ENCODE measurements at regions not wholly inside any gene's neighbourhood (a gene's known extent, or its start where the extent isn't known, plus 50 kb on each side); places are given as distances from the start of the nearest gene placed in this dataset.

- Histone ChIP-seq H3K9me3 (ENCODE audit: insufficient read depth, low read depth) (no peaks in the 10 kb centered on the region), H3K4me3 (no peak overlapping the region), H3K79me2 (ENCODE audit: low read depth) (no peaks in the 10 kb centered on the region), H3K9me2 (ENCODE audit: insufficient read depth) (no peaks in the 10 kb centered on the region), H3K27ac (no peak overlapping the region), H3K36me3 (ENCODE audit: low read depth) (no peaks in the 10 kb centered on the region), H3K4me1 (replicated peaks; ENCODE audit: insufficient read depth) (no peaks in the 10 kb centered on the region), H3F3A (ENCODE audit: insufficient read depth, low read depth) (no peaks in the 10 kb centered on the region), H4K20me1 (ENCODE audit: insufficient read depth) (no peaks in the 10 kb centered on the region), H3K27me3 (ENCODE audit: insufficient read depth, low read depth) (no peaks in the 10 kb centered on the region), H3K4me2 (no peak overlapping the region), H2AFZ (no peak overlapping the region)
- CTCF ChIA-PET = no interaction called here
- POLR2A ChIA-PET (ENCODE audit: unreplicated experiment) = no interaction called here
- TF ChIP-seq EZH2 (IDR thresholded peaks at IDR 0.05; ENCODE audit: low read depth) (no peak), CTCF (conservative IDR thresholded peaks at IDR 0.05) (no peak)
- BruUV-seq (replicated peaks) = no TSS peak
- intact Hi-C loops (cut with micrococcal nuclease; ENCODE audit: unreplicated experiment) = no loop called here
- no peak for DNase-seq
Measured at GRCh38 chr5:85896514-85896913, 721.2 kb upstream of the COX7C start.

GRCh38 chr5:85906460-85906859, 711.3 kb upstream of the COX7C start:
- no peak for DNase-seq
- ChIA-PET POLR2A (ENCODE audit: unreplicated experiment) (no interaction called here), CTCF (no interaction called here)
- no TSS peak for BruUV-seq (replicated peaks)
- intact Hi-C loops (cut with micrococcal nuclease; ENCODE audit: unreplicated experiment) = no loop called here
- no peaks in the 10 kb centered on the region for H3K27me3 ChIP-seq (ENCODE audit: insufficient read depth, low read depth)
- H3F3A ChIP-seq (ENCODE audit: insufficient read depth, low read depth) = no peaks in the 10 kb centered on the region
- H3K4me3 ChIP-seq = no peak overlapping the region
- no peak overlapping the region for H3K4me2 ChIP-seq
- TF ChIP-seq EZH2 (IDR thresholded peaks at IDR 0.05; ENCODE audit: low read depth) (no peak), CTCF (conservative IDR thresholded peaks at IDR 0.05) (no peak)
- H3K9me2 ChIP-seq (ENCODE audit: insufficient read depth) = no peaks in the 10 kb centered on the region
- no peak overlapping the region for H2AFZ ChIP-seq
- H3K36me3 ChIP-seq (ENCODE audit: low read depth) = no peaks in the 10 kb centered on the region
- no peaks in the 10 kb centered on the region for H4K20me1 ChIP-seq (ENCODE audit: insufficient read depth)
- no peaks in the 10 kb centered on the region for H3K79me2 ChIP-seq (ENCODE audit: low read depth)
- no peaks in the 10 kb centered on the region for H3K4me1 ChIP-seq (replicated peaks; ENCODE audit: insufficient read depth)
- no peaks in the 10 kb centered on the region for H3K9me3 ChIP-seq (ENCODE audit: insufficient read depth, low read depth)
- no peak overlapping the region for H3K27ac ChIP-seq

- H3K4me3 ChIP-seq = no peak overlapping the region
- H3K27me3 ChIP-seq (ENCODE audit: insufficient read depth, low read depth) = no peaks in the 10 kb centered on the region
- no peak overlapping the region for H2AFZ ChIP-seq
- H3K79me2 ChIP-seq (ENCODE audit: low read depth) = no peaks in the 10 kb centered on the region
- H3K9me2 ChIP-seq (ENCODE audit: insufficient read depth) = no peaks in the 10 kb centered on the region
- no peak for DNase-seq
- TF ChIP-seq EZH2 (IDR thresholded peaks at IDR 0.05; ENCODE audit: low read depth) (no peak), CTCF (conservative IDR thresholded peaks at IDR 0.05) (no peak)
- H3K4me1 ChIP-seq (replicated peaks; ENCODE audit: insufficient read depth) = no peaks in the 10 kb centered on the region
- no peaks in the 10 kb centered on the region for H3F3A ChIP-seq (ENCODE audit: insufficient read depth, low read depth)
- ChIA-PET CTCF (no interaction called here), POLR2A (ENCODE audit: unreplicated experiment) (no interaction called here)
- no TSS peak for BruUV-seq (replicated peaks)
- no peaks in the 10 kb centered on the region for H3K9me3 ChIP-seq (ENCODE audit: insufficient read depth, low read depth)
- H3K27ac ChIP-seq = no peak overlapping the region
- H3K36me3 ChIP-seq (ENCODE audit: low read depth) = no peaks in the 10 kb centered on the region
- intact Hi-C loops (cut with micrococcal nuclease; ENCODE audit: unreplicated experiment) = no loop called here
- H4K20me1 ChIP-seq (ENCODE audit: insufficient read depth) = no peaks in the 10 kb centered on the region
- no peak overlapping the region for H3K4me2 ChIP-seq
Measured at GRCh38 chr5:85910335-85910734, 707.4 kb upstream of the COX7C start.
